A549 (cell line): ENCODE measurements at regions not wholly inside any gene's neighbourhood (a gene's known extent, or its start where the extent isn't known, plus 50 kb on each side); places are given as distances from the start of the nearest gene placed in this dataset.

Source experiments
- CEBPB ChIP-seq, 2 experiments: fragments of >200 bp in 1 of 2; sonication (Bioruptor Twin) in 1 of 2; formaldehyde crosslinking in 1 of 2; IDR thresholded peaks; 2 replicates each; pipeline ENCODE4 v1.6.1; 2012 to 2016
- CHD2 ChIP-seq: fragments of 150-350 bp; IDR thresholded peaks from 2 replicates; pipeline ENCODE4 v1.6.1; 2014; ENCODE audit warnings: low read length; ENCODE audit not compliant: partially characterized antibody
- CHD4 ChIP-seq: fragments of 200-600 bp; sonication (generic); IDR thresholded peaks from 2 replicates; pipeline ENCODE4 v1.6.1; 2016; ENCODE audit warnings: antibody characterized with exemption, mild to moderate bottlenecking, borderline replicate concordance
- CTCF ChIP-seq: fragments of >200 bp; sonication (Bioruptor Twin); formaldehyde crosslinking; IDR thresholded peaks from 3 replicates; pipeline ENCODE4 v1.5.1; 2016
- EHF ChIP-seq: fragments of 250-450 bp; sonication (Bioruptor Pico); IDR thresholded peaks from 2 replicates; pipeline ENCODE4 v1.5.0; 2020; ENCODE audit warnings: mild to moderate bottlenecking
- ELK1 ChIP-seq: fragments of 150-350 bp; IDR thresholded peaks from 2 replicates; pipeline ENCODE4 v1.6.1; 2014; ENCODE audit warnings: low read depth, mild to moderate bottlenecking, low read length
- EP300 ChIP-seq, 2 experiments: fragments of >200 bp; sonication (Bioruptor Twin); formaldehyde crosslinking; IDR thresholded peaks; 2 replicates in 1 of 2; 3 replicates in 1 of 2; pipeline ENCODE4 v1.6.1; 2016 to 2017
- JUNB ChIP-seq: fragments of >200 bp; sonication (Bioruptor Twin); formaldehyde crosslinking; IDR thresholded peaks from 2 replicates; pipeline ENCODE4 v1.6.1; 2016
- MAX ChIP-seq: IDR thresholded peaks from 2 replicates; pipeline ENCODE4 v1.6.1; 2012
- POLR2A ChIP-seq: IDR thresholded peaks from 2 replicates; pipeline ENCODE4 v1.6.1; 2012; ENCODE audit warnings: mild to moderate bottlenecking, low read length
- POLR2AphosphoS2 ChIP-seq: conservative IDR thresholded peaks from 2 replicates; pipeline ENCODE4 v1.6.1; 2012; ENCODE audit warnings: low read length, improper control_type of control experiment, inconsistent platforms
- RAD21 ChIP-seq, 2 experiments: fragments of >200 bp in 1 of 2; sonication (Bioruptor Twin) in 1 of 2; formaldehyde crosslinking in 1 of 2; IDR thresholded peaks in 1 of 2; conservative IDR thresholded peaks in 1 of 2; 2 replicates in 1 of 2; 3 replicates in 1 of 2; pipeline ENCODE4 v1.6.1; 2012 to 2018; ENCODE audit warnings: inconsistent platforms in 1 of 2
- REST ChIP-seq: fragments of 200-600 bp; sonication (generic); IDR thresholded peaks from 2 replicates; pipeline ENCODE4 v1.6.1; 2016; ENCODE audit warnings: antibody characterized with exemption, mild to moderate bottlenecking, moderate library complexity

- TF ChIP-seq CTCF (no peak), POLR2A (no peak), EHF (CRISPR knock-in tag) (no peak), MAX (no peak), REST (no peak), POLR2AphosphoS2 (no peak), CEBPB (IDR thresholded peaks at IDR 0.05) (no peak), EP300 (IDR thresholded peaks at IDR 0.05) (no peak), CHD4 (no peak), RAD21 (conservative IDR thresholded peaks at IDR 0.05 in 1 of 2, IDR thresholded peaks at IDR 0.05 in 1 of 2) (no peak), ELK1 (no peak), CHD2 (no peak), JUNB (no peak)
Measured at GRCh38 chr22:47693606-47694005, 931.2 kb downstream of the TBC1D22A start.
